Right renal pelvis (tissue), 4 donors: ENCODE measurements at regions not wholly inside any gene's neighbourhood (a gene's known extent, or its start where the extent isn't known, plus 50 kb on each side); places are given as distances from the start of the nearest gene placed in this dataset.
"Not testable (repeated sequence)": the region's sequence is repeated elsewhere in the genome, so short reads cannot be mapped to it uniquely, and the experiment has no call there.

Experiments
- DNase-seq, 4 donors: peaks; one replicate each; pipeline ENCODE4 v3.0.0-alpha.2; 2013; ENCODE audit warnings: low read depth in 4 of 4, low spot score in 3 of 4, missing footprints in 1 of 4

- DNase-seq = no peak
Observed at GRCh38 chr3:634511-634910, 437.9 kb downstream of the CHL1 start.

- no peak for DNase-seq
Observed at GRCh38 chr3:635393-635792, 438.8 kb downstream of the CHL1 start.

- DNase-seq = no peak
Observed at GRCh38 chr3:643376-643775, 446.8 kb downstream of the CHL1 start.

DNA sequence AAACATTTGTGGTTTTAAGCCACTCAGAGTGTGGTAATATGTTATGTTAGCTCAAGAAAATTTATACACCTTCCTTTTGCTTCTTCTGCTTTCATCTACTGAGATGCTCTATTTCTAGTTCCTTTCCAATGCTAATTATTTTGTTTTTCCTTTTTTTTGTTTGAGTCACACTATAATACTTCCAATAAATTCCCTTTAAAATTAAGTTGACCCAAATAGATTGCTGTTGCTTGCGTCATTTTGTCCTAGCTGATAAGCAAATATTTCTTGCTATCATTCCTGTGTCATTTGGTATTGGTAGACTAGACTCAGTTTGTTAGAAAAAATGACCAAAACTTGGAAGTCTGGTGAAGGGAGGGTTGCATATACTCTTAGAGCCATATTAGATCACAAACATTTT lies 437.0 kb upstream of the CNTN6 start:
- DNase-seq = no peak

DNA sequence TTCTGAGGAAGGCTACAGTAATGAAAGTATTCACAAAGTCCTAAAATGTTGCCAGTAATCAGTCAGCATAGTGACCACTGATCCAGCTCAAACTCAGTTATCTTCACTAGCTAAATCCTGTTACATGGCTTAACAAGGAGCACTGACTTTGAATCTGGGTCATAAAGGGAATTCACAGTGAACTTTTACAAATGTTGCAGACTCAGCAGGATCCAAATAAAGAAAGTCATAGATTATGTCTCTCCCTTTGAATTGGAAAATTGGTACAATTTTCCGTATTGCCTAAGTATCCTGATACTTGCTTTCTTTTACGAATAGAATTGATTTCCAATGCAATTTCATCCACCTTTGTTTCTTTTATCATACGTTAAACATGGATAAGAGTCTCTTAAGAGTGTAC lies 431.5 kb upstream of the CNTN6 start:
- no peak for DNase-seq

GRCh38 chr3:674116-674515 lies 418.7 kb upstream of the CNTN6 start:
- DNase-seq = no peak

DNA sequence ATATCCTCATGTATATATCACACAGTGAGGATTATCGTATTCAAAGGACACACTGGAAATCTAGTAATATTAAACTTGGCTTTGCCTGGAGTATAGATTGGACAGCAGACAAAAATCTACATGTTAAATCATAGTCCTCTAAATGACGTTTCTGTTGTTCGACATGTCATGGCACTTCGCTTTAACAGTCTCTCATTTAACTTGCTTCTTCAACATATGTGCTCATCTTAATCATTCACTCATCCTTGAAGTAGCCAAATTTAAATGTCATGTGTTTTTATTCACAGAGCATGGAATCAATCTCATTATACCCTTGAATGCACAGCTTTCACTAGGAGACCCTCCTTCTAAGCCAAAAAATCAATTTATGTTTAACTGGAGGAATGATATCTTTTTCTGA lies 417.0 kb upstream of the CNTN6 start:
- no peak for DNase-seq

GRCh38 chr3:683770-684169 lies 409.1 kb upstream of the CNTN6 start:
- no peak for DNase-seq

GRCh38 chr3:690770-691169 lies 402.1 kb upstream of the CNTN6 start:
- DNase-seq = no peak

GRCh38 chr3:700514-700913 lies 392.3 kb upstream of the CNTN6 start:
- no peak for DNase-seq

- no peak for DNase-seq
Observed at GRCh38 chr3:707041-707440, 385.8 kb upstream of the CNTN6 start.

GRCh38 chr3:713006-713621 lies 379.7 kb upstream of the CNTN6 start:
- DNase-seq = no peak

DNA sequence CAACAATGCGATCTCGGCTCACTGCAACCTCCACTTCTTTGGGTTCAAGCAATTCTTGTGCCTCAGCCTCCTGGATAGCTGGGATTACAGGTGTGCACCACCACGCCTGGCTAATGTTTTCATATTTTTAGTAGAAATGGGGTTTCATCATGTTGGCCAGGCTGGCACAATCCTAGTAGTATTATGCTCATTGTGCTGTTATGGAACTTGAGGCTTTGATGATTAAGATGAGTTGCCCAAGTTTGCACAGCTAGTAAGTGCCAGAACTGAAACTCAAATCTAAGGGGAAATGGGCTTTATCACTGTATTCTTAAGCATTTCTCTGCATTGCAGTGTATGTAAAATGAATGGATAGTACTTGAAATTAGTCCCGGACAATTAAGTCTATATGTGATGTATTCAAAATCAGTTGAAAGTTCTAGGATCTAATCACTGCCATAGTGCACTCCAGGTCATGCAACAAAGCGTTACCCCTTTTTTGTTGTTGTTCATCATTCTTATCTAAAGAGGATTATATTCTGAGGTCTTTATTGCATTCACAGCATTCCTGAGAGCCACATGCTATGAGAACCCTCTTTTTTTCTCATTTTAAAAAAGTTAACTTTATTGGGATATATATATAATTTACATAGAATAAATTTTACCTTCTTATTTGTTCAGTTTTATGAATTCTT lies 378.7 kb upstream of the CNTN6 start:
- DNase-seq = no peak

DNA sequence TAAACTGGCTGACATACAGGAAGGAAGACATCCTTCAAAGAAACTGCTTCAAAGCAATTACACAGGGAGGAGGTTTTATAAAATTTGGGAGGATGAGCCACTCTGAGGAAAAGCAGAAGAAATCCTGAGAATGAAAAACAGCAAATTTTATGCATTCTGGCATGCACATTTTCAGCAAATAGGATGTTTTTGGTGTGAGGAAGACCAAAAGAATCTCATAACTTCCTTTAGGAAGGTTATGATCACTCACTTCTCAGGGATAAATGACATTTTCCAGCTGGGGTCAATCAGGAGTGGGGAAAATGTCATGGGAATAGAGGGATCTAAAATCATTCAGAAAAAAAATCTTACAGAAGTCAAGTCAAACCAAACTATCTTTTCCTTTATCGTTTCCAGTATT lies 371.7 kb upstream of the CNTN6 start:
- no peak for DNase-seq

DNA sequence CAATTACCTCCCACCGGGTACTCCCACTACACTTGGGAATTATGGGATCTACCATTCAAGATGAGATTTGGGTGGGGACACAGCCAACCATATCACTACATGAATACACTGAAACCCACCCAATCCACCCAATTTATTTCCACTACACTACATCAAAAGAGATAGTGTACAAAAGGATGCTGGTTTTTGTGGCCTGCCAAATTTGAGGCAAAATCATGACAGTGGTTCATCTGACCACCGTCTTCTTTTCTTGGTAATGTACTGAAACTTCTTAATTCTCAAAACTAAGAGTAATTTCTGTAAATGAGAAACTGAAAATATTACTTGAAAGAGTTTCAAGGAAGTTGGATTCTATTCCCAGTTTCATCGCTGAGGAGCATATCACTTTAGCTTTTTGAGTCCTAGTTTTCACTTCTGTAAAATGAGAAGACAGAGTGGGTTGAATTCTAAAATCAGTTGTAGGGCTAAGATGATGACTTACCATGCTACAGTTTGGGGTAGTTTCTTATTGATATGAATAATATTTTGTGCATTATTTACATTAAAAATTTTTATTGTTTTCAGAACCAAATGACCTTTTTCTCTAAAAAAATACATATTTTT lies 360.4 kb upstream of the CNTN6 start:
- no peak for DNase-seq

GRCh38 chr3:733313-733712 lies 359.5 kb upstream of the CNTN6 start:
- DNase-seq = no peak

GRCh38 chr3:757711-758110 lies 335.1 kb upstream of the CNTN6 start:
- no peak for DNase-seq

DNA sequence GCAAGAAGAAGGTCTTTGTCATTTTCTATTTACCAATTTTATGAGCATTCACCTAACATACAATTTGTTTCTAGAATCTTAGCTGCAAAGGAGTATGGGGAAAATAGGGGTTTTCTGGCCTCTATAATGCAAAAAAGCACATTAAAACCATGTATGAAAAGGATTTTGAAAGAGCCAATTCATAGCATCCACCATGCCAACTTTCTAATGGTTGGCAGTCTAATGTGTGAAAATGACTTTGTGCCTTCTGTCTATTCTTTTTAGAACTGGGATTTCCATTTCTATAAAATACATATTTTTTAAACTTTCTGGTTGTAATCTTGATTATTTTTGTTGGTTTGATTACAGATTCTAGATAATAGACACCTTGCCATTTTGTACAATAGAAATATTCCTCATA lies 333.7 kb upstream of the CNTN6 start:
- no peak for DNase-seq

- not testable (repeated sequence) for DNase-seq
Observed at GRCh38 chr3:773433-773832, 319.4 kb upstream of the CNTN6 start.

- no peak for DNase-seq
Observed at GRCh38 chr3:775178-775880, 317.5 kb upstream of the CNTN6 start.

GRCh38 chr3:780505-780904 lies 312.3 kb upstream of the CNTN6 start:
- no peak for DNase-seq

GRCh38 chr3:791442-791841 lies 301.4 kb upstream of the CNTN6 start:
- no peak for DNase-seq
